ENCODE measurements at regions not wholly inside any gene's neighbourhood (a gene's known extent, or its start where the extent isn't known, plus 50 kb on each side); places are given as distances from the start of the nearest gene placed in this dataset.

- no peak overlapping the region for H3K4me3 ChIP-seq (ENCODE audit: control insufficient read depth, low read depth, low read length)
- no peak for DNase-seq (ENCODE audit: low read depth)
- TF ChIP-seq CTCF (conservative IDR thresholded peaks at IDR 0.05; ENCODE audit: control insufficient read depth, insufficient read depth, low read depth, low read length): no peak
Measured at GRCh38 chr11:115950660-115951059, 446.4 kb upstream of the CADM1 start.

DNA sequence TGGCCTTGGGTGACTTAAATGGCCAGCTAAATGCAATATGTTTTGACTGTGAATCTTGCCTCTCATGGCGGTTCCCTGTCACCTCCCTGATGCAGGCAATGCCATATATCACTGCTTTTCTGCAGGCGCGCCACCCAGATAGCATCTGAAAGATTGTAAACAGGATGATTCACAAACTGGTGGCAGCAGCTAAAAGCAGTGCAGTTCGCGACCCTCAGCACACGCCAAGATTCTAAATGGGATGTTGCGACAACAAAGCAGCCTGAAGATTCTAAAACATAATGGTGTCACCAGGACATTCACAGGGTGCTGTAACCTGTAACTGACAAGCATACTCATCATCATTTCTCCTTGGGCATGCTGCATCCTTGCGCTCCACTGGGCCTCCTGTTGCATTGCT lies 440.4 kb upstream of the CADM1 start:
- no peak for DNase-seq (ENCODE audit: low read depth)
- no peak overlapping the region for H3K4me3 ChIP-seq (ENCODE audit: control insufficient read depth, low read depth, low read length)
- TF ChIP-seq CTCF (conservative IDR thresholded peaks at IDR 0.05; ENCODE audit: control insufficient read depth, insufficient read depth, low read depth, low read length): no peak

DNA sequence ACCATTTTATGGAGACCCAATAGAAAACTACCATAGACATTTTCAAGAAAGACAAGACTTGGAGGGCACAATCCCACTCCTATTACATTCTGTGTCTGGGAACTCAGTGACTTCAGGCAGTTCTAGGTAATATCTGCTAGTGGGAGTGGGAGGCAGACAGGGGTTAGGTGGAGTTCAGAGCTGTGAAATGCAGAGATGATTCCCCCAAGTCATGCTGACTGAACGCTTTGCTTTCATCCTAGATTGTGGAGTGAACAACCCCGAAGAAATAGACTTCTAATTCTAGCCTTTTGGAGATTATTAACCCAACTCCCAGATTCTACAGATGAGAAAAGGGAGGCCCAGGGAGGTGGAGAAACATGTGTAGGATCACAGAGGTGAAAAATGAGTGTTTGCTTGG lies 437.8 kb upstream of the CADM1 start:
- H3K4me3 ChIP-seq (ENCODE audit: control insufficient read depth, low read depth, low read length): no peak overlapping the region
- TF ChIP-seq CTCF (conservative IDR thresholded peaks at IDR 0.05; ENCODE audit: control insufficient read depth, insufficient read depth, low read depth, low read length): no peak
- no peak for DNase-seq (ENCODE audit: low read depth)

GRCh38 chr11:115941481-115941993 lies 437.3 kb upstream of the CADM1 start:
- DNase-seq (ENCODE audit: low read depth): peak; percentile 8
- no peak overlapping the region for H3K4me3 ChIP-seq (ENCODE audit: control insufficient read depth, low read depth, low read length)
- TF ChIP-seq CTCF (conservative IDR thresholded peaks at IDR 0.05; ENCODE audit: control insufficient read depth, insufficient read depth, low read depth, low read length): no peak

DNA sequence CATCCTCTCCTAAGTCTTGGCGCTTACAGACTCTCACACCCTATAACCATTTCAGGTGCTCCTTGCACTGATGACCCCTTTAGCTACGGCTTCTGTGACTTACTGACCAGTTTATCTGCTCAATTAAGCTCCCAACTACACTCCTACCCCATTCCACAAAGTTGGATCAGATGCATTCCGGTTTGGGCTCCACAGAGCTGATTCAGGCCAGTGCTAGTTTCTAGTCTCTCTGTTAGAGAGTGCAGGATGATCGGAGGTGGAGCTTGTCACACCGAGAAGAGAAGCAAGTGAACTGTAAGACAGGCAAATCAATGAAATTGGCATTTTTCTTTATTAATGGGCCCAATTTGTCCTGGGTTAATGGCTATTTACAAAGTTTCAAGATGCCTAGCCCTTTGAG lies 436.8 kb upstream of the CADM1 start:
- no peak for TF ChIP-seq CTCF (conservative IDR thresholded peaks at IDR 0.05; ENCODE audit: control insufficient read depth, insufficient read depth, low read depth, low read length)
- DNase-seq (ENCODE audit: low read depth): no peak
- no peak overlapping the region for H3K4me3 ChIP-seq (ENCODE audit: control insufficient read depth, low read depth, low read length)

- no peak overlapping the region for H3K4me3 ChIP-seq (ENCODE audit: control insufficient read depth, low read depth, low read length)
- TF ChIP-seq CTCF (conservative IDR thresholded peaks at IDR 0.05; ENCODE audit: control insufficient read depth, insufficient read depth, low read depth, low read length): no peak
- no peak for DNase-seq (ENCODE audit: low read depth)
Measured at GRCh38 chr11:115939731-115940421, 435.7 kb upstream of the CADM1 start.

Data from fibroblast of mammary gland (primary cell).